HepG2 (cell line): ENCODE measurements at regions not wholly inside any gene's neighbourhood (a gene's known extent, or its start where the extent isn't known, plus 50 kb on each side); places are given as distances from the start of the nearest gene placed in this dataset.
A peak's percentile ranks its signal among the peaks of the same experiment; 100 is the strongest.

ENCODE experiments used
- ATAC-seq: fragments of 200-7000 bp; cut with Tn5 transposase; 3 replicates; pipeline ENCODE4 v1.9.1; 2020; ENCODE audit warnings: mild to moderate bottlenecking, moderate library complexity
- BruUV-seq: library from RNA; stranded (reverse); fragments of 400-500 nt; replicated peaks from 2 replicates; lab custom pipeline; 2021; lab: Mats Ljungman, UMichigan
- CTCF ChIA-PET: fragments of 300-600 bp; formaldehyde crosslinking; extraction: SDS; loops from one replicate; lab custom pipeline; 2021; ENCODE audit warnings: low total read pairs, inconsistent platforms, low intra/inter-chr PET ratio; lab: Yijun Ruan, JAX
- POLR2A ChIA-PET: fragments of 350-600 bp; sonication (Branson Sonifier 250); formaldehyde crosslinking; loops from one replicate; lab custom pipeline; 2020; ENCODE audit warnings: antibody characterized with exemption, inconsistent platforms; lab: Yijun Ruan, JAX
- DNase-seq: peaks from one replicate; pipeline ENCODE4 v3.0.0-alpha.2; 2015; ENCODE audit warnings: low spot score
- FAIRE-seq: peaks from 3 replicates; lab custom pipeline; 2011; peaks lifted over from hg19 to GRCh38; lab: Jason Lieb, UNC
- H2AFZ ChIP-seq: one replicate; pipeline ENCODE4 v1.6.1; 2011; ENCODE audit warnings: low read length, inconsistent platforms
- H3K27ac ChIP-seq: fragments of 300-600 bp; 3 replicates; pipeline ENCODE4 v1.8.0; 2011; ENCODE audit warnings: mixed run types, mild to moderate bottlenecking, mixed read lengths, low read length, inconsistent platforms; ENCODE audit not compliant: insufficient read depth; ENCODE audit errors: extremely low read length
- H3K27me3 ChIP-seq, 2 experiments: fragments of 200-600 bp in 1 of 2; 2 replicates in 1 of 2; 3 replicates in 1 of 2; pipeline versions ENCODE4 v1.6.0 to v1.8.0; 2011; ENCODE audit warnings: low read length in 2 of 2, mild to moderate bottlenecking in 2 of 2, moderate library complexity in 2 of 2, inconsistent platforms in 1 of 2; ENCODE audit not compliant: insufficient read depth in 2 of 2, control insufficient read depth in 1 of 2
- H3K36me3 ChIP-seq, 2 experiments: fragments of 200-600 bp in 1 of 2; replicated peaks in 1 of 2; 2 replicates in 1 of 2; 3 replicates in 1 of 2; pipeline versions ENCODE4 v1.5.1 to v1.8.0; 2011; ENCODE audit warnings: low read length in 2 of 2, inconsistent platforms in 1 of 2; ENCODE audit not compliant: insufficient read depth in 2 of 2, control insufficient read depth in 1 of 2
- H3K4me1 ChIP-seq: 2 replicates; pipeline ENCODE4 v1.5.1; 2012; ENCODE audit warnings: low read length, inconsistent platforms; ENCODE audit not compliant: insufficient read depth
- H3K4me2 ChIP-seq: 2 replicates; pipeline ENCODE4 v1.6.0; 2011; ENCODE audit warnings: low read depth, low read length, inconsistent platforms
- H3K4me3 ChIP-seq, 3 experiments: fragments of 200-600 bp in 1 of 3; sonication (generic), shearing (Covaris generic) in 1 of 3; replicated peaks in 1 of 3; 2 replicates each; pipeline ENCODE4 v1.5.1; 2011 to 2016; ENCODE audit warnings: low read length in 3 of 3, inconsistent platforms in 2 of 3, low read depth in 2 of 3, mild to moderate bottlenecking in 2 of 3, control low read depth in 1 of 3, mixed read lengths in 1 of 3; ENCODE audit not compliant: insufficient read depth in 1 of 3
- H3K79me2 ChIP-seq: one replicate; pipeline ENCODE4 v1.6.1; 2011; ENCODE audit warnings: low read length, inconsistent platforms; ENCODE audit not compliant: insufficient read depth
- H3K9ac ChIP-seq: 2 replicates; pipeline ENCODE4 v1.6.0; 2011; ENCODE audit warnings: mild to moderate bottlenecking, low read depth, low read length, inconsistent platforms; ENCODE audit not compliant: insufficient read depth
- H3K9me3 ChIP-seq: 2 replicates; pipeline ENCODE4 v1.5.1; 2012; ENCODE audit warnings: mild to moderate bottlenecking, low read length
- H4K20me1 ChIP-seq: 2 replicates; pipeline ENCODE4 v1.6.0; 2011; ENCODE audit warnings: inconsistent platforms, mild to moderate bottlenecking, low read length, moderate library complexity; ENCODE audit not compliant: insufficient read depth
- ATF7 ChIP-seq, 2 experiments: fragments of 450-650 bp in 1 of 2; sonication (generic) in 1 of 2; formaldehyde crosslinking in 1 of 2; IDR thresholded peaks; 2 replicates each; pipeline versions ENCODE4 v1.4.0 to v1.6.1; 2016 to 2020; ENCODE audit warnings: antibody characterized with exemption in 1 of 2, mild to moderate bottlenecking in 1 of 2, missing genetic modification reagents in 1 of 2
- CBX2 ChIP-seq, 2 experiments: fragments of 200-600 bp in 1 of 2; sonication (generic); formaldehyde crosslinking in 1 of 2; IDR thresholded peaks; 2 replicates each; pipeline versions ENCODE4 v1.7.0 to v1.8.1; 2018 to 2022; ENCODE audit warnings: low read depth in 2 of 2, low read length in 1 of 2, mild to moderate bottlenecking in 1 of 2, missing genetic modification reagents in 1 of 2
- HHEX ChIP-seq: IDR thresholded peaks from 2 replicates; pipeline ENCODE4 v1.6.1; 2016; ENCODE audit warnings: control low read depth
- JDP2 ChIP-seq: sonication (generic); formaldehyde crosslinking; IDR thresholded peaks from 2 replicates; pipeline ENCODE4 v1.8.1; 2022; ENCODE audit warnings: missing genetic modification reagents, borderline replicate concordance
- MLX ChIP-seq: IDR thresholded peaks from 2 replicates; pipeline ENCODE4 v1.6.1; 2016
- PAWR ChIP-seq: sonication (generic); formaldehyde crosslinking; IDR thresholded peaks from 2 replicates; pipeline ENCODE4 v1.4.0; 2020; ENCODE audit warnings: missing genetic modification reagents, mild to moderate bottlenecking, borderline replicate concordance
- RCOR2 ChIP-seq: IDR thresholded peaks from 2 replicates; pipeline ENCODE4 v1.6.1; 2016; ENCODE audit warnings: missing biosample characterization, missing genetic modification reagents
- REXO4 ChIP-seq: sonication (generic); formaldehyde crosslinking; IDR thresholded peaks from 2 replicates; pipeline ENCODE4 v1.8.0; 2022; ENCODE audit warnings: missing genetic modification reagents, mild to moderate bottlenecking, borderline replicate concordance
- TCF7 ChIP-seq: sonication (generic); IDR thresholded peaks from 2 replicates; pipeline ENCODE4 v1.6.1; 2016; ENCODE audit warnings: antibody characterized with exemption, low read depth
- ZNF124 ChIP-seq: sonication (generic); formaldehyde crosslinking; IDR thresholded peaks from 2 replicates; pipeline ENCODE4 v1.4.0; 2020; ENCODE audit warnings: missing genetic modification reagents
- ZNF225 ChIP-seq: sonication (generic); formaldehyde crosslinking; IDR thresholded peaks from 2 replicates; pipeline ENCODE4 v1.4.0; 2020; ENCODE audit warnings: mild to moderate bottlenecking, missing genetic modification reagents
- ZNF24 ChIP-seq: fragments of 450-650 bp; IDR thresholded peaks from 2 replicates; pipeline ENCODE4 v1.6.1; 2017; ENCODE audit warnings: antibody characterized with exemption, mild to moderate bottlenecking
- ZNF274 ChIP-seq: sonication (generic); formaldehyde crosslinking; IDR thresholded peaks from 2 replicates; pipeline ENCODE4 v1.5.1; 2020; ENCODE audit warnings: mild to moderate bottlenecking, missing genetic modification reagents
- ZSCAN20 ChIP-seq: sonication (generic); formaldehyde crosslinking; IDR thresholded peaks from 2 replicates; pipeline ENCODE4 v1.4.0; 2020; ENCODE audit warnings: missing genetic modification reagents, mild to moderate bottlenecking, borderline replicate concordance
- WGBS: methylation state at CpG from one replicate; pipeline ENCODE4 v1.1.6; 2017; ENCODE audit warnings: low lambda C conversion rate; 5-methylcytosine and 5-hydroxymethylcytosine counted together
- in situ Hi-C: cut with HindIII; loops from 2 replicates; pipeline ENCODE4 v1.10.0; 2017; ENCODE audit warnings: low pct_unique_long_range_greater_than_20kb; ENCODE audit not compliant: extremely low pct_ligation_motif_present
- intact Hi-C: fragments of 100-400 bp; cut with micrococcal nuclease; formaldehyde crosslinking; loops from one replicate; pipeline ENCODE4 v1.10.0; 2022; ENCODE audit not compliant: unreplicated experiment
- TF ChIP-seq, protein P1 (sequence below): sonication (generic); formaldehyde crosslinking; IDR thresholded peaks from 2 replicates; pipeline ENCODE4 v1.5.0; 2020; ENCODE audit warnings: missing genetic modification reagents, mild to moderate bottlenecking, borderline replicate concordance
- TF ChIP-seq, protein P2 (sequence below): IDR thresholded peaks from 2 replicates; pipeline ENCODE4 v1.6.1; 2016; ENCODE audit warnings: control low read depth

- Histone ChIP-seq H3K9me3 (no peaks in the 10 kb centered on the region), H3K4me2 (no peak overlapping the region), H3K27ac (no peak overlapping the region), H2AFZ (no peak overlapping the region), H3K4me1 (no peaks in the 10 kb centered on the region), H3K79me2 (no peaks in the 10 kb centered on the region), H3K4me3 (no peak overlapping the region), H3K27me3 (no peaks in the 10 kb centered on the region), H3K9ac (no peak overlapping the region), H4K20me1 (no peaks in the 10 kb centered on the region), H3K36me3 (no peaks in the 10 kb centered on the region)
- ChIA-PET CTCF (no interaction called here), POLR2A (no interaction called here)
- in situ Hi-C loops, result no loop called here
- DNase-seq (no peak), FAIRE-seq (no peak), ATAC-seq (no peak)
- BruUV-seq, result no TSS peak
- TF ChIP-seq ATF7 (IDR thresholded peaks at IDR 0.05) (peak; percentile 72; the same call in 1 of the 2 replicates), ATF7 (CRISPR knock-in tag; IDR thresholded peaks at IDR 0.05) (no peak), ZNF225 (CRISPR knock-in tag) (no peak)
- intact Hi-C loops, result no loop called here
- WGBS, result 9% methylated on average over 5 of the region's 5 CpGs
These were observed 418.9 kb upstream of the RPS6KA3 start for GRCh38 chrX:20685652-20686051.

DNA sequence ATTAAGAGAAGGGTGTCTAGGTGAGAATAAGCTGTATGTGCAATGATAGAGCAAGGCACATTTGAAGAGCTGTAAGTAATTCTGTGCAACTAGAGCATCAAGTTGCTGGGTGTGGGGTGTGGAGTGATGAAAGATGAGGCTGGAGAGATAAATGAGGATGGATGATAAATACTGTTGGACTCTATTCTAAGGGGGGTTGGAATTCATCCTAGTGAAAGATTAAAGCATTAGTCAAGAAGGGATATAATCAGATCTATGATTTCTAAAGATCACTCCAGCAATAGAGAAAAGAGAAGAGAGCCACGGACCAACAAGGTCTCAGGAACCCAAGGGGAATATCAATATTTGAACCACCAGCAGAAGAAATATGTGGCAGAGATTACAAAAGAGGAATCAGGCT, 415.0 kb upstream of the RPS6KA3 start:
- POLR2A ChIA-PET, result no interaction called here

More for the DNA sequence above, 415.0 kb upstream of the RPS6KA3 start:
- no peak overlapping the region for H2AFZ ChIP-seq
- H3K9me3 ChIP-seq, result no peaks in the 10 kb centered on the region
- no peaks in the 10 kb centered on the region for H3K27me3 ChIP-seq
- BruUV-seq, result no TSS peak
- in situ Hi-C loops (no loop called here), intact Hi-C loops (no loop called here)
- WGBS, result 0% methylated on average over 1 of the region's 1 CpG
- H3K79me2 ChIP-seq, result no peaks in the 10 kb centered on the region
- no peak for DNase-seq
- no peaks in the 10 kb centered on the region for H4K20me1 ChIP-seq
- no peaks in the 10 kb centered on the region for H3K36me3 ChIP-seq
- ATAC-seq, result no peak
- H3K4me3 ChIP-seq, result no peak overlapping the region
- no peaks in the 10 kb centered on the region for H3K4me1 ChIP-seq
- H3K4me2 ChIP-seq, result no peak overlapping the region
- no peak overlapping the region for H3K27ac ChIP-seq
- FAIRE-seq, result no peak
- CTCF ChIA-PET, result no interaction called here
- no peak overlapping the region for H3K9ac ChIP-seq
- TF ChIP-seq PAWR (CRISPR knock-in tag) (no peak), JDP2 (no peak), CBX2 (IDR thresholded peaks at IDR 0.05; ENCODE audit: low read depth, low read length) (no peak), CBX2 (CRISPR knock-in tag; IDR thresholded peaks at IDR 0.05; ENCODE audit: low read depth) (no peak), RCOR2 (CRISPR knock-in tag) (no peak), ZNF274 (CRISPR knock-in tag) (no peak), ZSCAN20 (CRISPR knock-in tag) (no peak), TCF7 (no peak), REXO4 (CRISPR knock-in tag) (no peak), MLX (no peak), ZNF24 (no peak), ZNF124 (CRISPR knock-in tag) (no peak), HHEX (CRISPR knock-in tag) (no peak)
- TF ChIP-seq, protein P1, sequence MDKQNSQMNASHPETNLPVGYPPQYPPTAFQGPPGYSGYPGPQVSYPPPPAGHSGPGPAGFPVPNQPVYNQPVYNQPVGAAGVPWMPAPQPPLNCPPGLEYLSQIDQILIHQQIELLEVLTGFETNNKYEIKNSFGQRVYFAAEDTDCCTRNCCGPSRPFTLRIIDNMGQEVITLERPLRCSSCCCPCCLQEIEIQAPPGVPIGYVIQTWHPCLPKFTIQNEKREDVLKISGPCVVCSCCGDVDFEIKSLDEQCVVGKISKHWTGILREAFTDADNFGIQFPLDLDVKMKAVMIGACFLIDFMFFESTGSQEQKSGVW (CRISPR knock-in tag), result no peak
- TF ChIP-seq, protein P2, sequence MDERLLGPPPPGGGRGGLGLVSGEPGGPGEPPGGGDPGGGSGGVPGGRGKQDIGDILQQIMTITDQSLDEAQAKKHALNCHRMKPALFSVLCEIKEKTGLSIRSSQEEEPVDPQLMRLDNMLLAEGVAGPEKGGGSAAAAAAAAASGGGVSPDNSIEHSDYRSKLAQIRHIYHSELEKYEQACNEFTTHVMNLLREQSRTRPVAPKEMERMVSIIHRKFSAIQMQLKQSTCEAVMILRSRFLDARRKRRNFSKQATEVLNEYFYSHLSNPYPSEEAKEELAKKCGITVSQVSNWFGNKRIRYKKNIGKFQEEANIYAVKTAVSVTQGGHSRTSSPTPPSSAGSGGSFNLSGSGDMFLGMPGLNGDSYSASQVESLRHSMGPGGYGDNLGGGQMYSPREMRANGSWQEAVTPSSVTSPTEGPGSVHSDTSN (CRISPR knock-in tag), result no peak
